D721Med (cell line): ENCODE measurements at regions not wholly inside any gene's neighbourhood (a gene's known extent, or its start where the extent isn't known, plus 50 kb on each side); places are given as distances from the start of the nearest gene placed in this dataset.

Experiments used
- DNase-seq: peaks from one replicate; pipeline ENCODE4 v3.0.0; 2011; ENCODE audit warnings: low spot score; ENCODE audit not compliant: insufficient read length
- FAIRE-seq: peaks from 2 replicates; lab custom pipeline; 2011; peaks lifted over from hg19 to GRCh38; lab: Jason Lieb, UNC
- CTCF ChIP-seq: IDR thresholded peaks from 2 replicates; pipeline ENCODE4 v1.5.1; 2012; ENCODE audit warnings: mild to moderate bottlenecking, control low read depth; ENCODE audit not compliant: insufficient read depth; ENCODE audit errors: missing control alignments

- no peak for TF ChIP-seq CTCF
- no peak for FAIRE-seq
- DNase-seq: no peak
Observed at GRCh38 chr7:118657391-118658005, 433.0 kb downstream of the ANKRD7 start.

GRCh38 chr7:118662266-118662665 is 437.8 kb downstream of the ANKRD7 start:
- no peak for DNase-seq
- FAIRE-seq: no peak
- TF ChIP-seq CTCF: no peak

- DNase-seq (no peak), FAIRE-seq (no peak)
- TF ChIP-seq CTCF: no peak
Observed at GRCh38 chr7:118664498-118664897, 440.0 kb downstream of the ANKRD7 start.

- no peak for DNase-seq
- no peak for TF ChIP-seq CTCF
- no peak for FAIRE-seq
Observed at GRCh38 chr7:118671149-118671548, 446.6 kb downstream of the ANKRD7 start.

GRCh38 chr7:118684796-118685195 is 460.3 kb downstream of the ANKRD7 start:
- no peak for TF ChIP-seq CTCF
- FAIRE-seq: no peak
- DNase-seq: no peak

GRCh38 chr7:118689403-118689802 is 464.9 kb downstream of the ANKRD7 start:
- FAIRE-seq: no peak
- no peak for DNase-seq
- no peak for TF ChIP-seq CTCF

GRCh38 chr7:118696879-118697278 is 472.4 kb downstream of the ANKRD7 start:
- no peak for DNase-seq
- no peak for FAIRE-seq
- no peak for TF ChIP-seq CTCF
